ENCODE measurements at regions not wholly inside any gene's neighbourhood (a gene's known extent, or its start where the extent isn't known, plus 50 kb on each side); places are given as distances from the start of the nearest gene placed in this dataset.

DNA sequence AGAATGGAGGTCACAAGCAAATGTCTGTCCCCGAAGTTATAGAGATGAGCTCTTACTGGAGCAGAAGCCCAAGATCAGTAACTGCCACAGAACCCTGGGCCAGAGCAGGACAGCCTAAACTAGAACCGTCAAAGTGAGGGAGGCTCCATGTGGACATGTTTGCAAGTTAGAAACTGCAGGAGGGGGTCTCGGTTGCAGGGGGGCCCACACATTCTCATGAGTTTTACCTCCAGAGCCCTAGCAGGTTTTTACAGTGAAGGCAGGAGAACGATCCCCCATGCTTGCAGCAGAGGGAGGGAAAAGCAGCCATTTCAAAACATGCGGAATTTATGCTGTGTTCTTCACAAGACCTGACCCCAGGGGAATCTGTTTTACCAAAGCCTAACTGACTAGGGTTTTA lies 133.5 kb upstream of the B3GAT1 start:
- no peak for TF ChIP-seq POLR2A (IDR thresholded peaks at IDR 0.05)
- TF ChIP-seq CTCF (IDR thresholded peaks at IDR 0.05) = no peak
- TF ChIP-seq POLR2AphosphoS5 (IDR thresholded peaks at IDR 0.05) = no peak
